ENCODE measurements at regions not wholly inside any gene's neighbourhood (a gene's known extent, or its start where the extent isn't known, plus 50 kb on each side); places are given as distances from the start of the nearest gene placed in this dataset.

- TF ChIP-seq CTCF (IDR thresholded peaks at IDR 0.05): no peak
- TF ChIP-seq ZFX (IDR thresholded peaks at IDR 0.05; ENCODE audit: borderline replicate concordance): no peak
Measured at GRCh38 chr6:103819509-103819908, 1040.2 kb downstream of the HACE1 start.

Data from 22Rv1 (cell line).